NCI-H82 treated with DMSO at 0.1 percent for 48 hours (cell line): ENCODE measurements at regions not wholly inside any gene's neighbourhood (a gene's known extent, or its start where the extent isn't known, plus 50 kb on each side); places are given as distances from the start of the nearest gene placed in this dataset.
"Not testable (repeated sequence)": the region's sequence is repeated elsewhere in the genome, so short reads cannot be mapped to it uniquely, and the experiment has no call there.

Experiments
- DNase-seq: peaks from one replicate; lab custom pipeline; 2025; ENCODE audit not compliant: unreplicated experiment; lab: John Stamatoyannopoulos, UW

- DNase-seq = no peak
These were observed 337.1 kb upstream of the USP15 start for GRCh38 chr12:61923152-61923551.

- DNase-seq = no peak
These were observed 325.6 kb upstream of the USP15 start for GRCh38 chr12:61934564-61934963.

GRCh38 chr12:61939977-61940376, 320.2 kb upstream of the USP15 start:
- DNase-seq = no peak

GRCh38 chr12:61956545-61956944, 303.7 kb upstream of the USP15 start:
- no peak for DNase-seq

GRCh38 chr12:61974461-61974860, 285.7 kb upstream of the USP15 start:
- DNase-seq = no peak

- no peak for DNase-seq
These were observed 274.4 kb upstream of the USP15 start for GRCh38 chr12:61985830-61986229.

- DNase-seq = no peak
These were observed 273.0 kb upstream of the USP15 start for GRCh38 chr12:61987173-61987572.

- no peak for DNase-seq
These were observed 268.5 kb upstream of the USP15 start for GRCh38 chr12:61991661-61992060.

- peak; percentile 73 for DNase-seq
These were observed 266.4 kb upstream of the USP15 start for GRCh38 chr12:61993734-61994345.

GRCh38 chr12:61996717-61997116, 263.5 kb upstream of the USP15 start:
- DNase-seq = no peak

- DNase-seq = peak; percentile 5
These were observed 261.4 kb upstream of the USP15 start for GRCh38 chr12:61998791-61999190.

GRCh38 chr12:61999311-61999710, 260.9 kb upstream of the USP15 start:
- DNase-seq = no peak

- DNase-seq = no peak
These were observed 258.8 kb upstream of the USP15 start for GRCh38 chr12:62001424-62001823.

- DNase-seq = no peak
These were observed 257.0 kb upstream of the USP15 start for GRCh38 chr12:62003226-62003625.

GRCh38 chr12:62003701-62004100, 256.5 kb upstream of the USP15 start:
- DNase-seq = no peak

- DNase-seq = no peak
These were observed 254.6 kb upstream of the USP15 start for GRCh38 chr12:62005615-62006014.

GRCh38 chr12:62006076-62006732, 254.0 kb upstream of the USP15 start:
- peak; percentile 41 for DNase-seq

- DNase-seq = no peak
These were observed 251.5 kb upstream of the USP15 start for GRCh38 chr12:62008703-62009102.

- no peak for DNase-seq
These were observed 250.8 kb upstream of the USP15 start for GRCh38 chr12:62009445-62009844.

GRCh38 chr12:62010331-62010906, 249.8 kb upstream of the USP15 start:
- DNase-seq = not testable (repeated sequence)

- DNase-seq = not testable (repeated sequence)
These were observed 249.2 kb upstream of the USP15 start for GRCh38 chr12:62010973-62011372.

GRCh38 chr12:62014330-62014729, 245.9 kb upstream of the USP15 start:
- DNase-seq = no peak

GRCh38 chr12:62016021-62016420, 244.2 kb upstream of the USP15 start:
- no peak for DNase-seq
